Testis (tissue), 2 donors: ENCODE measurements at regions not wholly inside any gene's neighbourhood (a gene's known extent, or its start where the extent isn't known, plus 50 kb on each side); places are given as distances from the start of the nearest gene placed in this dataset.
"Not testable (repeated sequence)": the region's sequence is repeated elsewhere in the genome, so short reads cannot be mapped to it uniquely, and the experiment has no call there.

Source experiments
- DNase-seq: peaks from one replicate; pipeline ENCODE4 v3.0.0-alpha.2; 2019
- H3K27ac ChIP-seq, 2 donors: fragments of 200-600 bp; sonication (generic); one replicate each; pipeline ENCODE4 v1.5.1; 2019
- H3K27me3 ChIP-seq: fragments of 200-600 bp; sonication (generic); one replicate; pipeline ENCODE4 v1.5.1; 2019
- H3K36me3 ChIP-seq: fragments of 200-600 bp; sonication (generic); one replicate; pipeline ENCODE4 v1.5.1; 2017; ENCODE audit warnings: low read depth; ENCODE audit errors: missing control alignments
- H3K4me1 ChIP-seq: fragments of 200-600 bp; sonication (generic); one replicate; pipeline ENCODE4 v1.5.1; 2019
- H3K4me3 ChIP-seq, 2 donors: fragments of 200-600 bp; sonication (generic); one replicate each; pipeline ENCODE4 v1.5.1; 2017 to 2019
- H3K9me3 ChIP-seq: fragments of 200-600 bp; sonication (generic); one replicate; pipeline ENCODE4 v1.5.1; 2017
- CTCF ChIP-seq, 3 experiments: fragments of 450-650 bp in 2 of 3; fragments of 200-600 bp in 1 of 3; sonication (generic) in 1 of 3; IDR thresholded peaks; one replicate each; pipeline ENCODE4 v1.5.1; 2016 to 2019; ENCODE audit warnings: antibody characterized with exemption in 3 of 3, mild to moderate bottlenecking in 2 of 3, moderate library complexity in 1 of 3
- POLR2A ChIP-seq: fragments of 450-650 bp; IDR thresholded peaks from one replicate; pipeline ENCODE4 v1.6.1; 2017; ENCODE audit warnings: antibody characterized with exemption, mild to moderate bottlenecking, moderate library complexity
- WGBS, 2 donors: methylation state at CpG; one replicate each; pipeline ENCODE4 v1.1.5; 2018; 5-methylcytosine and 5-hydroxymethylcytosine counted together
- intact Hi-C: fragments of 100-400 bp; cut with DNase I; formaldehyde crosslinking; loops from one replicate; pipeline ENCODE4 v1.15.1; 2023; ENCODE audit warnings: low total_unique reads

DNA sequence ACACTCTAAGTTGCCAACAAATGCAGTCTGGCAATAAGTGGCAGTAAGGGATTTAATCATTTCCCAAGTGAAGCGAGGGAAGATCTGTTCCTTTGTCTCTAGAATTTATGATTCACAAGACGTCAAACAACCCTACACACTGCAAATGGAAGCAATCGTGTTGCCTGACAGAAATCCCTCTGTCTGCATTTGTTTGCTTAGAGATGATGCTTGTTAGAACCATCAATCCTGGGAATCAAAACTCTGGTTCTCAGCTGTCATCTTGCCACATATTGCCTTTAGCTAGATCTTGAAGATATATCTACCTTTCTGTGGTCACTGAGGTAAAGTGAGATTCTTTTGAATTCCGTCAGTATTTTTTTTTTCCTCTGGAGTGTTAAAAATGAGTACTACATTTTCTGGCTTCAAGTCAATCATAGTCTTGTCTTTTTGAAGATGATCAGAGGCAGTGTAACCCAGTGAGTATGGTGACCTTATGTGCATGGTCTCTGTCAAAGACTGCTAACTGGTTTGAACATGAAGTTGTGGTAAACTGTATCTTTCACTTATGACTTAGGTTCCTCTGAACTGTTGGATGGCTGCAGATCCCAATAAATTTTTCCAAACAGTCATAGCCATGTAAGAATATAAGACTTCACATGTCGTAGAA is 106.4 kb upstream of the STARD4 start:
- Histone ChIP-seq H3K27me3 (no peaks in the 10 kb centered on the region), H3K4me1 (no peaks in the 10 kb centered on the region), H3K9me3 (no peaks in the 10 kb centered on the region), H3K4me3 (no peak overlapping the region), H3K36me3 (no peaks in the 10 kb centered on the region), H3K27ac (no peak overlapping the region)
- 87 to 92% methylated on average over 5 of the region's 5 CpGs for WGBS, 2 donors
- no peak for TF ChIP-seq CTCF (IDR thresholded peaks at IDR 0.05)
- intact Hi-C loops, result no loop called here
- DNase-seq, result no peak

GRCh38 chr5:111615054-111615453 is 102.7 kb upstream of the STARD4 start:
- H3K27ac ChIP-seq, result no peak overlapping the region
- no peaks in the 10 kb centered on the region for H3K36me3 ChIP-seq
- intact Hi-C loops, result no loop called here
- no peaks in the 10 kb centered on the region for H3K9me3 ChIP-seq
- H3K4me3 ChIP-seq, result no peak overlapping the region
- 90 to 92% methylated on average over 1 of the region's 1 CpG for WGBS, 2 donors
- H3K27me3 ChIP-seq, result no peaks in the 10 kb centered on the region
- TF ChIP-seq CTCF (IDR thresholded peaks at IDR 0.05) (no peak), POLR2A (no peak)
- no peak for DNase-seq
- H3K4me1 ChIP-seq, result no peaks in the 10 kb centered on the region

DNA sequence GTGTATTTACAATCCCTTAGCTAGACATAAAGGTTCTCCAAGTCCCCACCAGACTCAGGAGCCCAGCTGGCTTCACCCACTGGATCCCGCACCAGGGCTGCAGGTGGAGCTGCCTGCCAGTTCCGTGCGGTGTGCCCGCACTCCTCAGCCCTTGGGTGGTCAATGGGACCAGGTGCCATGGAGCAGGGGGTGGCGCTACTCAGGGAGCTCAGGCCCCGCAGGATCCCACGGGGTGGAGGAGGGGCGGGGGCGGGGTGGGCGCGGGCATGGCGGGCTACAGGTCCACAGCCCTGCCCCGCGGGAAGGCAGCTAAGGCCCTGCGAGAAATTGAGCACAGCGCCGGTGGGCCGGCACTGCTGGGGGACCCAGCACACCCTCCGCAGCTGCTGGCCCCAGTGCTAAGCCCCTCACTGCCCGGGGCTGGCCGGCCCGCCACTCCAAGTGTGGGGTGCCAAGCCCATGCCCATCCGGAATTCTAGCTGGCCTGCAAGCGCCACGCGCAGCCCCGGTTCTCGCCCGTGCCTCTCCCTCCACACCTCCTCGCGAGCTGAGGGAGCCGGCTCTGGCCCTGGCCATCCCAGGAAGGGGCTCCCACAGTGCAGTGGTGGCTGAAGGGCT is 99.8 kb upstream of the STARD4 start:
- H3K36me3 ChIP-seq, H3K27me3 ChIP-seq, H3K4me1 ChIP-seq, DNase-seq, intact Hi-C loops, H3K27ac ChIP-seq, H3K4me3 ChIP-seq, H3K9me3 ChIP-seq: not testable (repeated sequence)
- WGBS, 2 donors, result 88 to 100% methylated on average over 5 to 32 of the region's 32 CpGs

GRCh38 chr5:111606194-111606593 is 93.9 kb upstream of the STARD4 start:
- H3K27ac ChIP-seq, result no peak overlapping the region
- no peak for TF ChIP-seq CTCF (IDR thresholded peaks at IDR 0.05)
- no peak for TF ChIP-seq POLR2A
- 78 to 84% methylated on average over 2 of the region's 2 CpGs for WGBS, 2 donors
- no peaks in the 10 kb centered on the region for H3K4me1 ChIP-seq
- intact Hi-C loops, result no loop called here
- H3K27me3 ChIP-seq, result no peaks in the 10 kb centered on the region
- H3K36me3 ChIP-seq, result no peaks in the 10 kb centered on the region
- no peak overlapping the region for H3K4me3 ChIP-seq
- no peak for DNase-seq
- no peaks in the 10 kb centered on the region for H3K9me3 ChIP-seq

GRCh38 chr5:111603446-111603827 is 91.1 kb upstream of the STARD4 start:
- TF ChIP-seq POLR2A (no peak), CTCF (IDR thresholded peaks at IDR 0.05) (no peak)
- Histone ChIP-seq H3K4me1 (no peaks in the 10 kb centered on the region), H3K9me3 (no peaks in the 10 kb centered on the region), H3K27me3 (no peaks in the 10 kb centered on the region), H3K4me3 (no peak overlapping the region), H3K27ac (no peak overlapping the region), H3K36me3 (no peaks in the 10 kb centered on the region)
- 73 to 84% methylated on average over 2 of the region's 2 CpGs for WGBS, 2 donors
- intact Hi-C loops, result no loop called here
- no peak for DNase-seq
